Testis (tissue), 2 donors: ENCODE measurements at regions not wholly inside any gene's neighbourhood (a gene's known extent, or its start where the extent isn't known, plus 50 kb on each side); places are given as distances from the start of the nearest gene placed in this dataset.

Source experiments
- CTCF ChIP-seq, 3 experiments: fragments of 450-650 bp in 2 of 3; fragments of 200-600 bp in 1 of 3; sonication (generic) in 1 of 3; IDR thresholded peaks; one replicate each; pipeline ENCODE4 v1.5.1; 2016 to 2019; ENCODE audit warnings: antibody characterized with exemption in 3 of 3, mild to moderate bottlenecking in 2 of 3, moderate library complexity in 1 of 3
- POLR2A ChIP-seq: fragments of 450-650 bp; IDR thresholded peaks from one replicate; pipeline ENCODE4 v1.6.1; 2017; ENCODE audit warnings: antibody characterized with exemption, mild to moderate bottlenecking, moderate library complexity

GRCh38 chr5:167406513-167406912 is 884.9 kb upstream of the WWC1 start:
- TF ChIP-seq CTCF (IDR thresholded peaks at IDR 0.05) (no peak), POLR2A (no peak)
